GM10266 (cell line): ENCODE measurements at regions not wholly inside any gene's neighbourhood (a gene's known extent, or its start where the extent isn't known, plus 50 kb on each side); places are given as distances from the start of the nearest gene placed in this dataset.

Experiments used
- DNase-seq: peaks from one replicate; pipeline ENCODE4 v3.0.0; 2012; ENCODE audit errors: extremely low spot score
- TF ChIP-seq, protein P1 (sequence below): IDR thresholded peaks from 2 replicates; pipeline ENCODE4 v1.5.1; 2012; ENCODE audit warnings: mild to moderate bottlenecking, low read depth; ENCODE audit not compliant: control insufficient read depth, insufficient read depth; ENCODE audit errors: missing control alignments

DNA sequence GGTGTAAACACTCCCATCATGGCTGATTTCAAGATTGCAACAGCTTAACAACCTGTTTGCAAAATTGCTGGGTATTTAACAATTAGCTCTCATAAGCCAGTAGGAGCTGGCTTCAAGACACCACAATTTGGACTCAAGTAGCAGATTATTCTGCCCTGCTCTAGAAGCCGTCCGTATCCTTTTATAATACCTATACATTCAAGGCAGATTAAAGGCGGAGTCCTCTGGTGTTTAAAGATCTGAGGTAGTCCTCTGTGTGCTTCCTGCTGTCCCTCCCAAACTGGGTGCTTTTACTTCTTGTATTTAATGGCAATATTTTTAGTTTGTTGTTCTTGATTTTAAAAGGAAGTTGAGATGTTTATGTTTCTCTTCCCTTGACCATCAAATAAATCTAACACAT lies 62.2 kb upstream of the SOX4 start:
- no peak for DNase-seq
- TF ChIP-seq, protein P1, sequence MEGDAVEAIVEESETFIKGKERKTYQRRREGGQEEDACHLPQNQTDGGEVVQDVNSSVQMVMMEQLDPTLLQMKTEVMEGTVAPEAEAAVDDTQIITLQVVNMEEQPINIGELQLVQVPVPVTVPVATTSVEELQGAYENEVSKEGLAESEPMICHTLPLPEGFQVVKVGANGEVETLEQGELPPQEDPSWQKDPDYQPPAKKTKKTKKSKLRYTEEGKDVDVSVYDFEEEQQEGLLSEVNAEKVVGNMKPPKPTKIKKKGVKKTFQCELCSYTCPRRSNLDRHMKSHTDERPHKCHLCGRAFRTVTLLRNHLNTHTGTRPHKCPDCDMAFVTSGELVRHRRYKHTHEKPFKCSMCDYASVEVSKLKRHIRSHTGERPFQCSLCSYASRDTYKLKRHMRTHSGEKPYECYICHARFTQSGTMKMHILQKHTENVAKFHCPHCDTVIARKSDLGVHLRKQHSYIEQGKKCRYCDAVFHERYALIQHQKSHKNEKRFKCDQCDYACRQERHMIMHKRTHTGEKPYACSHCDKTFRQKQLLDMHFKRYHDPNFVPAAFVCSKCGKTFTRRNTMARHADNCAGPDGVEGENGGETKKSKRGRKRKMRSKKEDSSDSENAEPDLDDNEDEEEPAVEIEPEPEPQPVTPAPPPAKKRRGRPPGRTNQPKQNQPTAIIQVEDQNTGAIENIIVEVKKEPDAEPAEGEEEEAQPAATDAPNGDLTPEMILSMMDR = no peak

DNA sequence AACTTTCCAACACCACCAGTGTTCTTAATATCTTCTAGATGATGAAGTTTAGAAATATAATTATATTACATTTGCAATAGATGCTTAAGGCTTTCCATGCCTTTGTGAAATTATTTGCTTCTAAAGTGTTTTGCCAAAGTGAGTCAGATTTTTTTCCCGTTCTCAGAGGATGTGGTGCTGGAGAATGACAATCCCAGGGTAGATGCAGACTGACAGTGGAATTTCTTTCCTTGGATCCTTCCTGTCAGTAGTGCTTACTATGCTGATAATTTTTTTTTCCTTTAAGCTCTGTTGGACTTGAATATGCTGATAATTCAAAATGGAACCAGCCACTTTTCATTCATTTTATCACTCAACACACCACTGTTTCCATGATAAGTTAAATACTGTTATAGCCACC lies 59.9 kb upstream of the SOX4 start:
- DNase-seq = no peak
- TF ChIP-seq, protein P1 = no peak

DNA sequence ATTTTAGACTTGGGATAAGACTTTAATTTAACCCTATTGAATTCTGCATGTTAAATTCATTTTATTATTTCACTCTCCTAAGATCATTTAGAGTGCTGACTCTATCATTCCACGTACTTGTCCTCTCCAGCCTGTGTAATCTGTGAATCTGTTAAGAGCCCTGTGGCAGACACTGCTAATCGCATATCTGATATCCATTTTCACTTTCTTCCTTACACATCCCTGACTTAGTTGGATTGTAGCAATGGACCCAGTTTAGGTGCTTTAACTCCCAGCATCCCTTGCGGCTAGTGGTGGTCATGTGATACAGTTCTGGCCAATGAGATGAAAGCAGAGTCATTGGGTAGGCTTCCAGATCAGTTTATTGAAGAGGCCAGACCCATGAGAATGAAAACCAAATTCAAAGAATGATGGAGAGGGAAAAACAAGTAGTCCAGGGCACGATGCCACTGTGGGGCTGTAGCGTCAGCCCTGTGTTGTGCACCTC lies 57.2 kb upstream of the SOX4 start:
- DNase-seq = no peak
- TF ChIP-seq, protein P1 = no peak

DNA sequence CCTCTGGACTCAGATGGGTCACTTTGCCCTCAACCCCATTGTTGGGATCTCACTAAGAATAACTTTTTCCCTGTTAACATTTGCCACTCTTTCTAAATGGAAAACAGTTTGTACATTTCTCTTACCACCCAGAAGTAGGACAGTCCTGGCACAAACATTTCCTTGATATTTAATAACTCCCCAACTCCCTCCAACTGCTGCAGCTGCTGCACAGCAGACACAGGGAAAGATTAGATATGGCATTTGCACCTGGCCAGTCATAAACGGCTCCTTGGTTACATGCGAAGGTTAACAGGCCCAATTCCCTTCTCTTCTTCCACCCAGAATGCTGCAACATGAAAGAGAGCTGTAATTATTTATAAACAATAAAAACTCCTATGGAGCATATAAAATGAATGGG lies 55.9 kb upstream of the SOX4 start:
- no peak for DNase-seq

DNA sequence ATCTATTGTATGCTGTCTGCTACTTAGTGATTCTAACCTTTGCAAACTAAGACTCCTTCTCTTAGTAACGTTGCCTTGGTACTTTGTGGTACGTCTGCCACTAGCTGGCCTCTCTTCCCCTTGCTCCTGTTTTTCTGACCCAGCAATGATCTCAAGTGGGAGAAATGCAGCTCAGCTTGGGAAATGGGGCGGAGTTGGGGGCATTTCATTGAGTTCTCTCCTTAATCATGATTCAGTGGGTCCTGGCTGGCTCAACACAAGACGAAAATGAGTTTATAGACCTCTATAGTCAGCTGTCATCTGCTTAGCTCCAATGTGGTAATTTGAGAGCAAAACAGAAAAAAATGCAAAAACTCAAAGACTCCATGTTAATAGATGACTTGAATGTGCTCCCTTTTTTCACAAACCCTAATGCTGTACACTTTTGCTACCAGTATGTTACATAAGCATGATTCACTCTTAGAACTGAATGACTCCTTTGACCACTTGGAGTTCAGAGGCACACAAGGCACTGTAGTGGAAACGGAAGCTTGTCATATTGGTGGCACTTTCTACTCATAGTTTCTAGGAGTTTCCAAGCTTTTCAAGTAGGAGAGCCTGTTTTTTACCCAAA lies 55.3 kb upstream of the SOX4 start:
- no peak for DNase-seq
- TF ChIP-seq, protein P1 = no peak

More for the DNA sequence above, 55.9 kb upstream of the SOX4 start:
- TF ChIP-seq, protein P1 = no peak

DNA sequence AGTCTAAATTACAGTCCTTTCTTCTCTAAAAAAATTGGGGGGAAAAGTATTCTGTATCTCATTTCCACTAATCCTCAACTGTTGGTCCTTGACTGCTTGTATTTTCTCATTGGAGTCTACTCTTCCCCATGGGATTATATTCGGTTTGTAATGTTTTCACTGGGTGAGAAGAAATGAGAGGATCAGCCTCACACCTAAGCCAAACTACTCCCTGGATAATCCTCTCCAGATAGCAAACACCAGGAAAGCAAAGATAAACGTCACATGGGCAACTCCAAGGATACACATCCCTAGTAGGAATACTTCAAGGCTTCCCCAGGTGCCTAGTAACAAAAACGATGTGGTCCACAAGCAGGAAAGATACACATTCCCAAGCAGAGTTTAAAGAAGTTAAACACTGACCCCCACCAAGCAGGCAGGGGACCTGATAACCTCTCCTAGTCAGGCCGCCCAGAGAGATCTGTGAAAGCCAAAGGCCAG lies 53.9 kb upstream of the SOX4 start:
- no peak for DNase-seq
- TF ChIP-seq, protein P1 = no peak
